Activated B cell treated with CpG ODN at 0.5 μM for 24 hours (primary cell): ENCODE measurements at regions not wholly inside any gene's neighbourhood (a gene's known extent, or its start where the extent isn't known, plus 50 kb on each side); places are given as distances from the start of the nearest gene placed in this dataset.

ENCODE experiments used
- ATAC-seq: fragments of 200-7000 bp; cut with Tn5 transposase; one replicate; pipeline ENCODE4 v1.10.0; 2021; ENCODE audit warnings: low read depth, mild to moderate bottlenecking, moderate library complexity
- CTCF ChIA-PET: fragments of 350-600 bp; sonication (Branson Sonifier 250); formaldehyde crosslinking; loops from one replicate; lab custom pipeline; 2021; ENCODE audit warnings: antibody characterized with exemption; lab: Charles Lee
- POLR2A ChIA-PET: fragments of 350-600 bp; sonication (Branson Sonifier 250); formaldehyde crosslinking; loops from one replicate; lab custom pipeline; 2021; ENCODE audit warnings: antibody characterized with exemption; lab: Charles Lee
- DNase-seq: peaks from one replicate; pipeline ENCODE4 v3.0.0; 2022
- H3K27ac Mint-ChIP-seq: one replicate; pipeline ENCODE4 v1.8.0; 2020; ENCODE audit warnings: mixed read lengths
- H3K27me3 Mint-ChIP-seq: one replicate; pipeline ENCODE4 v1.8.0; 2021; ENCODE audit warnings: mixed read lengths
- H3K36me3 Mint-ChIP-seq: one replicate; pipeline ENCODE4 v1.8.0; 2021; ENCODE audit warnings: low read depth, mixed read lengths
- H3K4me1 Mint-ChIP-seq: one replicate; pipeline ENCODE4 v1.8.0; 2021; ENCODE audit warnings: mixed read lengths
- H3K4me3 Mint-ChIP-seq: one replicate; pipeline ENCODE4 v1.8.0; 2020; ENCODE audit warnings: mild to moderate bottlenecking, mixed read lengths
- H3K9me3 Mint-ChIP-seq: one replicate; pipeline ENCODE4 v1.8.0; 2020; ENCODE audit warnings: mixed read lengths
- intact Hi-C: fragments of 100-400 bp; cut with micrococcal nuclease; formaldehyde crosslinking; loops from one replicate; pipeline ENCODE4 v1.15.1; 2024
- TF ChIP-seq, protein P1 (sequence below): fragments of 200-600 bp; IDR thresholded peaks from one replicate; pipeline ENCODE4 v1.8.0; 2022; ENCODE audit warnings: antibody characterized with exemption, mild to moderate bottlenecking

GRCh38 chr10:2294739-2295138 is 557.4 kb upstream of the ADARB2 start:
- Mint-ChIP-seq H3K36me3 (no peaks in the 10 kb centered on the region), H3K27ac (no peak overlapping the region), H3K4me1 (no peaks in the 10 kb centered on the region), H3K27me3 (peaks cover 2% of the 10 kb centered on the region), H3K9me3 (no peaks in the 10 kb centered on the region), H3K4me3 (no peak overlapping the region)
- ATAC-seq (no peak), DNase-seq (no peak)
- intact Hi-C loops: no loop called here
- CTCF ChIA-PET: no interaction called here
- POLR2A ChIA-PET: no interaction called here
- TF ChIP-seq, protein P1, sequence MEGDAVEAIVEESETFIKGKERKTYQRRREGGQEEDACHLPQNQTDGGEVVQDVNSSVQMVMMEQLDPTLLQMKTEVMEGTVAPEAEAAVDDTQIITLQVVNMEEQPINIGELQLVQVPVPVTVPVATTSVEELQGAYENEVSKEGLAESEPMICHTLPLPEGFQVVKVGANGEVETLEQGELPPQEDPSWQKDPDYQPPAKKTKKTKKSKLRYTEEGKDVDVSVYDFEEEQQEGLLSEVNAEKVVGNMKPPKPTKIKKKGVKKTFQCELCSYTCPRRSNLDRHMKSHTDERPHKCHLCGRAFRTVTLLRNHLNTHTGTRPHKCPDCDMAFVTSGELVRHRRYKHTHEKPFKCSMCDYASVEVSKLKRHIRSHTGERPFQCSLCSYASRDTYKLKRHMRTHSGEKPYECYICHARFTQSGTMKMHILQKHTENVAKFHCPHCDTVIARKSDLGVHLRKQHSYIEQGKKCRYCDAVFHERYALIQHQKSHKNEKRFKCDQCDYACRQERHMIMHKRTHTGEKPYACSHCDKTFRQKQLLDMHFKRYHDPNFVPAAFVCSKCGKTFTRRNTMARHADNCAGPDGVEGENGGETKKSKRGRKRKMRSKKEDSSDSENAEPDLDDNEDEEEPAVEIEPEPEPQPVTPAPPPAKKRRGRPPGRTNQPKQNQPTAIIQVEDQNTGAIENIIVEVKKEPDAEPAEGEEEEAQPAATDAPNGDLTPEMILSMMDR: no peak

- ATAC-seq (no peak), DNase-seq (no peak)
- Mint-ChIP-seq H3K27me3 (no peaks in the 10 kb centered on the region), H3K9me3 (no peaks in the 10 kb centered on the region), H3K4me1 (no peaks in the 10 kb centered on the region), H3K27ac (no peak overlapping the region), H3K4me3 (no peak overlapping the region), H3K36me3 (no peaks in the 10 kb centered on the region)
- TF ChIP-seq, protein P1: no peak
- ChIA-PET CTCF (no interaction called here), POLR2A (no interaction called here)
- intact Hi-C loops: no loop called here
These were observed 546.7 kb upstream of the ADARB2 start for GRCh38 chr10:2284071-2284470.

DNA sequence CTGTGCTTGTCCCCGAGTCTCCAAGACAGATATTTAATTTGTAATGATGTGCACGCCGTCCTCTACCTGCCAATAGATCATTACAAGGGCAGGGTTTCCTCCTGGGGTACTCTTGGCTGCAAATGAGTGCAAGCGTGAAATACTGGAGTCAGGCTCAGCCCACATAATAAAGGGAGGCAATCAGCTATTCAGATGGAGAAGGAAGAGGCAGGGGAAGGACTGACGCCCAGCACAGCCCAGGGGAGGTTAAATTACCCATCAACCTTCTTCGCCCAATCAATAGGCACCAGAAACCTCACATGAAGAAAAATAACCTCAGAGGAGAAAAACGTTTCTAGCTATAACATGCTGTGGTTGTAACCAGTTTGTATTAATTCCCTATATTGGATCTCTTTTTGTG is 544.9 kb upstream of the ADARB2 start:
- no peak for ATAC-seq

DNA sequence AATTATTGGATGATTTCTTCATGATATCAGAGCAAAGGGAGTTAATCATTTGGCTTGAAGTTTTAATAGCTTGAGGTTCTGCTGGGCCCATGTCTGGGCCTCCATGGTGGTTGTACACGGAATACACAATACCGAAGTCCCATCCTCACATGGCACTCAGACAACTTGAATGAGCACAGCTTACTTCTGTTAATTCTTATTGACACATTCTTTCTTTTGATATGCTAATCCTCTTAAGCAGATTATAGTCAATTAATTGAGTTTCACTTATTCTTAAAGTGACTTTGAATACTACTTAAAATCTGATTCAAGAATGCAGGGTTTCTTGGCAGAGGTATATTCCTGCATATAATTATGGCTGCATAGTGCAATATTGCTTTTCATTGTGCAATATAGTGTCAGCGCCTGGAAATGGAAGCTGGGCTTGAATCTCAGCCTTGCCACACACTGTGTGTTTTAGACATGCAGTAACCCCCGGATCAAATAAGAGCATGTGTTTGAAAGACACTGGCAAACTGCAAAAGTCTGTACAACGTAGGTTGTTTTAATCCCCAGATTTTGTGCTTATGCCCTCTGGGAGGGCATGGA is 543.5 kb upstream of the ADARB2 start:
- intact Hi-C loops: no loop called here
- no peaks in the 10 kb centered on the region for H3K36me3 Mint-ChIP-seq
- H3K4me1 Mint-ChIP-seq: no peaks in the 10 kb centered on the region
- ChIA-PET POLR2A (no interaction called here), CTCF (no interaction called here)
- no peak overlapping the region for H3K27ac Mint-ChIP-seq
- DNase-seq: no peak
- no peaks in the 10 kb centered on the region for H3K9me3 Mint-ChIP-seq
- H3K27me3 Mint-ChIP-seq: no peaks in the 10 kb centered on the region
- no peak for ATAC-seq
- TF ChIP-seq, protein P1: no peak
- no peak overlapping the region for H3K4me3 Mint-ChIP-seq

More for the DNA sequence above, 544.9 kb upstream of the ADARB2 start:
- Mint-ChIP-seq H3K27me3 (no peaks in the 10 kb centered on the region), H3K4me3 (no peak overlapping the region), H3K27ac (no peak overlapping the region), H3K9me3 (no peaks in the 10 kb centered on the region), H3K4me1 (no peaks in the 10 kb centered on the region), H3K36me3 (no peaks in the 10 kb centered on the region)
- CTCF ChIA-PET: no interaction called here
- intact Hi-C loops: no loop called here
- POLR2A ChIA-PET: no interaction called here
- DNase-seq: no peak
- TF ChIP-seq, protein P1: no peak

GRCh38 chr10:2279711-2280110 is 542.4 kb upstream of the ADARB2 start:
- ChIA-PET POLR2A (no interaction called here), CTCF (no interaction called here)
- Mint-ChIP-seq H3K27ac (no peak overlapping the region), H3K27me3 (no peaks in the 10 kb centered on the region), H3K4me1 (no peaks in the 10 kb centered on the region), H3K9me3 (peaks cover 2% of the 10 kb centered on the region), H3K36me3 (no peaks in the 10 kb centered on the region), H3K4me3 (no peak overlapping the region)
- ATAC-seq: no peak
- TF ChIP-seq, protein P1: no peak
- no peak for DNase-seq
- intact Hi-C loops: no loop called here
